ENCODE measurements at regions not wholly inside any gene's neighbourhood (a gene's known extent, or its start where the extent isn't known, plus 50 kb on each side); places are given as distances from the start of the nearest gene placed in this dataset.

- no peak overlapping the region for H3K18ac ChIP-seq (ENCODE audit: low read depth, low read length)
- no peak overlapping the region for H2AFZ ChIP-seq (replicated peaks; ENCODE audit: low read length, poor library complexity)
- ATAC-seq (ENCODE audit: low read depth), result no peak
- no peak overlapping the region for H3K27ac ChIP-seq (ENCODE audit: insufficient read depth, low read length)
- H3K4me1 ChIP-seq (ENCODE audit: control insufficient read depth, insufficient read depth, low read length), result no peaks in the 10 kb centered on the region
- no peak overlapping the region for H4K91ac ChIP-seq (ENCODE audit: insufficient read depth, low read depth, low read length)
- no peak overlapping the region for H3K56ac ChIP-seq (ENCODE audit: extremely low read depth, insufficient read depth, low read length)
- BruUV-seq (replicated peaks), result no TSS peak
- in situ Hi-C loops (cut with MboI; ENCODE audit: low sequenced_read_pairs) (no loop called here), intact Hi-C loops (cut with micrococcal nuclease) (no loop called here), dilution Hi-C loops (cut with HindIII; ENCODE audit: low sequenced_read_pairs, unreplicated experiment) (no loop called here)
- no peak overlapping the region for H3K14ac ChIP-seq (replicated peaks; ENCODE audit: low read depth, low read length)
- DNase-seq, result no peak
- no peaks in the 10 kb centered on the region for H3K9me1 ChIP-seq (ENCODE audit: insufficient read depth, low read length)
- H3K9me3 ChIP-seq (ENCODE audit: control insufficient read depth, insufficient read depth, low read length), result no peaks in the 10 kb centered on the region
- POLR2A ChIA-PET (ENCODE audit: unreplicated experiment), result no interaction called here
- H3K4me2 ChIP-seq (ENCODE audit: low read depth, low read length), result no peak overlapping the region
- no peak overlapping the region for H2BK120ac ChIP-seq (ENCODE audit: low read depth, low read length)
- H3K4ac ChIP-seq (ENCODE audit: low read depth, low read length), result no peak overlapping the region
- no peak overlapping the region for H2AK5ac ChIP-seq (ENCODE audit: low read depth, low read length)
- H4K20me1 ChIP-seq (ENCODE audit: insufficient read depth, low read length), result no peaks in the 10 kb centered on the region
- H2BK15ac ChIP-seq (ENCODE audit: low read depth, low read length), result no peak overlapping the region
- H3K4me3 ChIP-seq (ENCODE audit: insufficient read depth, low read depth, low read length), result no peak overlapping the region
- CTCF ChIA-PET, result interaction anchor here (0.7 kb wide), 1 partner anchor 29 kb away, joined by 3 read pairs; no protein-coding TSS in a partner anchor
- no peaks in the 10 kb centered on the region for H3K36me3 ChIP-seq (ENCODE audit: control insufficient read depth, insufficient read depth, low read length)
- H3K23ac ChIP-seq (ENCODE audit: low read depth, low read length), result no peak overlapping the region
- H2BK20ac ChIP-seq (ENCODE audit: low read depth, low read length), result no peak overlapping the region
- no peak overlapping the region for H2BK5ac ChIP-seq (ENCODE audit: low read depth, low read length, poor library complexity, severe bottlenecking)
- H4K5ac ChIP-seq (ENCODE audit: low read depth, low read length), result no peak overlapping the region
- no peak overlapping the region for H4K8ac ChIP-seq (ENCODE audit: low read depth in 2 of 2, low read length in 2 of 2)
- TF ChIP-seq BHLHE40 (IDR thresholded peaks at IDR 0.05; ENCODE audit: low read depth, low read length), result no peak
- no peak for TF ChIP-seq RFX5 (IDR thresholded peaks at IDR 0.05; ENCODE audit: low read depth, low read length)
- TF ChIP-seq POLR2A (IDR thresholded peaks at IDR 0.05; ENCODE audit: low read depth, low read length), result no peak
- no peak for TF ChIP-seq MAFK (IDR thresholded peaks at IDR 0.05; ENCODE audit: low read depth, low read length)
- H3K9ac ChIP-seq (ENCODE audit: low read depth, low read length), result no peak overlapping the region
- no peaks in the 10 kb centered on the region for H3K79me1 ChIP-seq (ENCODE audit: low read depth in 1 of 2, low read length in 2 of 2)
- H2AK9ac ChIP-seq (replicated peaks; ENCODE audit: low read depth, low read length, poor library complexity), result no peak overlapping the region
- 38% methylated on average over 2 of the region's 3 CpGs; no CpG with 5 or more reads in 1 of the 2 experiments for WGBS, 2 experiments (ENCODE audit: extremely low coverage in 2 of 2, insufficient read length in 1 of 2)
- no peaks in the 10 kb centered on the region for H3K27me3 ChIP-seq (ENCODE audit: control insufficient read depth, insufficient read depth, low read length)
Observed at GRCh38 chr7:15749631-15750030, 63.1 kb upstream of the MEOX2 start.
